DND-41 (cell line): ENCODE measurements at regions not wholly inside any gene's neighbourhood (a gene's known extent, or its start where the extent isn't known, plus 50 kb on each side); places are given as distances from the start of the nearest gene placed in this dataset.

Source experiments
- ATAC-seq: fragments of 200-7000 bp; cut with Tn5 transposase; 3 replicates; pipeline ENCODE4 v1.9.1; 2021; ENCODE audit warnings: low read depth; ENCODE audit not compliant: insufficient read depth
- DNase-seq: peaks from one replicate; pipeline ENCODE4 v3.0.0-alpha.2; 2020
- H2AFZ ChIP-seq: 2 replicates; pipeline ENCODE4 v1.6.0; 2012; ENCODE audit warnings: low read depth, low read length
- H3K27ac ChIP-seq: 2 replicates; pipeline ENCODE4 v1.5.1; 2012; ENCODE audit warnings: low read length, inconsistent platforms
- H3K27me3 ChIP-seq: fragments of 200-600 bp; sonication (generic); 2 replicates; pipeline ENCODE4 v1.6.0; 2012; ENCODE audit warnings: low read length, mild to moderate bottlenecking, inconsistent platforms; ENCODE audit not compliant: insufficient read depth, poor library complexity
- H3K36me3 ChIP-seq: 2 replicates; pipeline ENCODE4 v1.5.1; 2012; ENCODE audit warnings: low read length, inconsistent platforms; ENCODE audit not compliant: insufficient read depth
- H3K4me1 ChIP-seq: 2 replicates; pipeline ENCODE4 v1.5.1; 2012; ENCODE audit warnings: mild to moderate bottlenecking, low read length; ENCODE audit not compliant: insufficient read depth
- H3K4me2 ChIP-seq: 2 replicates; pipeline ENCODE4 v1.6.0; 2012; ENCODE audit warnings: mild to moderate bottlenecking, moderate library complexity, low read length, inconsistent platforms; ENCODE audit not compliant: insufficient read depth
- H3K4me3 ChIP-seq, 2 experiments: fragments of 200-600 bp in 1 of 2; shearing (Covaris generic) in 1 of 2; 2 replicates each; pipeline ENCODE4 v1.5.1; 2012 to 2016; ENCODE audit warnings: inconsistent platforms in 2 of 2, low read length in 2 of 2, mild to moderate bottlenecking in 2 of 2, low read depth in 1 of 2, moderate library complexity in 1 of 2
- H3K79me2 ChIP-seq: 2 replicates; pipeline ENCODE4 v1.6.0; 2012; ENCODE audit warnings: low read length, inconsistent platforms; ENCODE audit not compliant: insufficient read depth
- H3K9ac ChIP-seq: 2 replicates; pipeline ENCODE4 v1.6.0; 2012; ENCODE audit warnings: low read depth, mild to moderate bottlenecking, inconsistent platforms, low read length, moderate library complexity
- H3K9me3 ChIP-seq: 2 replicates; pipeline ENCODE4 v1.5.1; 2012; ENCODE audit warnings: low read length, moderate library complexity, mild to moderate bottlenecking, inconsistent platforms; ENCODE audit not compliant: insufficient read depth, severe bottlenecking
- H4K20me1 ChIP-seq: 2 replicates; pipeline ENCODE4 v1.6.0; 2012; ENCODE audit warnings: low read length; ENCODE audit not compliant: insufficient read depth
- CTCF ChIP-seq: IDR thresholded peaks from 2 replicates; pipeline ENCODE4 v1.5.1; 2012; ENCODE audit warnings: borderline replicate concordance, low read length, moderate library complexity, mild to moderate bottlenecking; ENCODE audit not compliant: poor library complexity, severe bottlenecking; ENCODE audit errors: extremely low read depth
- EZH2 ChIP-seq: IDR thresholded peaks from 3 replicates; pipeline ENCODE4 v1.6.1; 2012; ENCODE audit warnings: borderline replicate concordance, low read depth, mild to moderate bottlenecking, moderate library complexity, low read length, inconsistent platforms; ENCODE audit not compliant: severe bottlenecking

DNA sequence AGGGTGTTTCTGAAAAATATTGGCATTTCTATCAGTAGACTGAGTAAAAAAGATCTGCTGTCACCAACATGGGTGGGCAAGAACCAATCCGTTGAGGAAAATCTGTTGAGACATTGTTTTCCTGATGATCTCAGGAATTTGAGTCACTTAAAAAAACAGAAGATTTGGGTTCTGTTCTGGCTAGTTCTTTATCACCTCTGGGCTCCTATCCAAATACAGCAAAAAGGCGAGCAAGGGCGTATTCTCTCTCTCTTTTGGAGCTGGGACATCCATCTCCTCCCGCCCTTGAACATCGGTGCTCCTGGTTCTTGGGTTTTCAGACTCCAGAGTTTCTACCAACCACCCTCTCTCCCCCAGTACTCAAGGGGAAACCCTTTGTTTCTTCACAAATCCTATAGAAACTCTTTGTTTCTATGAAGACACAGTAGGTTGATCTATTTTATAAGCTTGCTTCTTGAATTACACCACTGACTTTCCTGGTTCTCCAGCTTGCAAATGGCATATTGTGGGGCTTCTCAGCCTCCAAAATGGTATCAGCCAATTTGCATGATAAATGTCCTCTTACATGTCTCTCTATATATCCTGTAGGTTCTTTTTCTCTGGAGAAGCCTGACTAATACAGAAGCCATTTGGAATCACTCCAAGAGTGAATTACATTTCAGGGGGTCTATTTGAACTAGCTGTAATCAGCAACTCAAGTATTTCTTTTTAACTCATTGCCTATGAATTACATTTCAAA lies 263.9 kb upstream of the TMTC1 start:
- Histone ChIP-seq H3K27me3 (no peaks in the 10 kb centered on the region), H3K36me3 (no peaks in the 10 kb centered on the region), H3K4me3 (no peak overlapping the region), H4K20me1 (no peaks in the 10 kb centered on the region), H2AFZ (no peak overlapping the region), H3K4me2 (no peak overlapping the region), H3K27ac (no peak overlapping the region), H3K4me1 (no peaks in the 10 kb centered on the region), H3K9ac (no peak overlapping the region), H3K9me3 (no peaks in the 10 kb centered on the region), H3K79me2 (no peaks in the 10 kb centered on the region)
- ATAC-seq (no peak), DNase-seq (no peak)
- TF ChIP-seq EZH2 (no peak), CTCF (no peak)

- no peak overlapping the region for H3K27ac ChIP-seq
- H2AFZ ChIP-seq = no peak overlapping the region
- H3K79me2 ChIP-seq = no peaks in the 10 kb centered on the region
- no peak for ATAC-seq
- no peaks in the 10 kb centered on the region for H3K36me3 ChIP-seq
- H3K9ac ChIP-seq = no peak overlapping the region
- no peak for DNase-seq
- TF ChIP-seq EZH2 (no peak), CTCF (no peak)
- H3K4me1 ChIP-seq = no peaks in the 10 kb centered on the region
- no peak overlapping the region for H3K4me2 ChIP-seq
- H3K27me3 ChIP-seq = no peaks in the 10 kb centered on the region
- H3K4me3 ChIP-seq = no peak overlapping the region
- no peaks in the 10 kb centered on the region for H4K20me1 ChIP-seq
- H3K9me3 ChIP-seq = no peaks in the 10 kb centered on the region
These were observed 262.6 kb upstream of the TMTC1 start for GRCh38 chr12:30046376-30046775.

DNA sequence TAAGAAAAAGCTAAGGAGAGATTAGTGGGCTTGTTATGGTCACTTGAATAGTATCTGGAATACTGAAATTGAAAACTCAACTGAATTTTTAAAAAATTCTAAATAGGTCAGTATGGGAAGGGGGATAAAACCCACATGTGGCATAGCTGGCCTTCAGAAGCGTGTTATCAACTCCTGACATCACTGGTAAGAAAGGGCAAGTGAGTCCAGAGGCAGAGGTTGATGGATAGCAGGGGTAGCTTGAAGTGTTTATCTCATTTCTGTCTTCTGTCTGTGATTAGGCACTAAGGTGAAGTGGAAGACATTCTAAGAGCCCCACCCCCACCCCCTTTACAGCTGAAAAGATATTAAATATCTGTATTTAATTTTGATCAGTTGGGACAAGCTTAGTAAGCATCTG lies 261.4 kb upstream of the TMTC1 start:
- H3K36me3 ChIP-seq = no peaks in the 10 kb centered on the region
- H3K79me2 ChIP-seq = no peaks in the 10 kb centered on the region
- H3K27ac ChIP-seq = no peak overlapping the region
- no peak overlapping the region for H3K4me2 ChIP-seq
- TF ChIP-seq EZH2 (no peak), CTCF (no peak)
- DNase-seq (no peak), ATAC-seq (no peak)
- no peak overlapping the region for H2AFZ ChIP-seq
- no peaks in the 10 kb centered on the region for H3K9me3 ChIP-seq
- no peaks in the 10 kb centered on the region for H3K27me3 ChIP-seq
- no peak overlapping the region for H3K4me3 ChIP-seq
- H3K9ac ChIP-seq = no peak overlapping the region
- no peaks in the 10 kb centered on the region for H3K4me1 ChIP-seq
- no peaks in the 10 kb centered on the region for H4K20me1 ChIP-seq

- H3K4me2 ChIP-seq = no peak overlapping the region
- no peaks in the 10 kb centered on the region for H3K4me1 ChIP-seq
- TF ChIP-seq EZH2 (no peak), CTCF (no peak)
- H3K27ac ChIP-seq = no peak overlapping the region
- no peaks in the 10 kb centered on the region for H3K9me3 ChIP-seq
- H3K36me3 ChIP-seq = no peaks in the 10 kb centered on the region
- ATAC-seq (no peak), DNase-seq (no peak)
- H2AFZ ChIP-seq = no peak overlapping the region
- H3K9ac ChIP-seq = no peak overlapping the region
- H3K79me2 ChIP-seq = no peaks in the 10 kb centered on the region
- H3K4me3 ChIP-seq = no peak overlapping the region
- no peaks in the 10 kb centered on the region for H4K20me1 ChIP-seq
- H3K27me3 ChIP-seq = no peaks in the 10 kb centered on the region
These were observed 260.5 kb upstream of the TMTC1 start for GRCh38 chr12:30044206-30044605.
